Occipital lobe (tissue), 1 donor: ENCODE measurements at regions not wholly inside any gene's neighbourhood (a gene's known extent, or its start where the extent isn't known, plus 50 kb on each side); places are given as distances from the start of the nearest gene placed in this dataset.

Source experiments
- DNase-seq: peaks from one replicate; lab custom pipeline; 2025; lab: John Stamatoyannopoulos, UW

- no peak for DNase-seq
Measured at GRCh38 chr10:78314651-78315050, 281.0 kb downstream of the RPS24 start.

- no peak for DNase-seq
Measured at GRCh38 chr10:78316451-78316931, 282.8 kb downstream of the RPS24 start.

GRCh38 chr10:78318305-78318704 lies 284.6 kb downstream of the RPS24 start:
- DNase-seq: no peak

GRCh38 chr10:78319371-78319770 lies 285.7 kb downstream of the RPS24 start:
- DNase-seq: no peak

GRCh38 chr10:78319841-78320240 lies 286.2 kb downstream of the RPS24 start:
- no peak for DNase-seq

GRCh38 chr10:78320506-78320905 lies 286.8 kb downstream of the RPS24 start:
- no peak for DNase-seq

GRCh38 chr10:78321000-78321399 lies 287.3 kb downstream of the RPS24 start:
- no peak for DNase-seq

- DNase-seq: no peak
Measured at GRCh38 chr10:78321500-78321899, 287.8 kb downstream of the RPS24 start.

GRCh38 chr10:78326372-78326771 lies 292.7 kb downstream of the RPS24 start:
- no peak for DNase-seq

GRCh38 chr10:78327778-78328591 lies 294.3 kb downstream of the RPS24 start:
- DNase-seq: no peak

- DNase-seq: no peak
Measured at GRCh38 chr10:78328592-78329404, 295.1 kb downstream of the RPS24 start.

- DNase-seq: no peak
Measured at GRCh38 chr10:78330884-78331283, 297.2 kb downstream of the RPS24 start.

GRCh38 chr10:78331391-78331922 lies 297.8 kb downstream of the RPS24 start:
- DNase-seq: no peak

- DNase-seq: no peak
Measured at GRCh38 chr10:78332012-78332411, 298.3 kb downstream of the RPS24 start.

GRCh38 chr10:78332657-78333056 lies 299.0 kb downstream of the RPS24 start:
- DNase-seq: no peak

GRCh38 chr10:78333362-78334143 lies 299.9 kb downstream of the RPS24 start:
- DNase-seq: no peak

GRCh38 chr10:78335371-78335690 lies 301.7 kb downstream of the RPS24 start:
- DNase-seq: no peak

GRCh38 chr10:78335691-78336401 lies 302.2 kb downstream of the RPS24 start:
- no peak for DNase-seq

GRCh38 chr10:78336402-78336791 lies 302.7 kb downstream of the RPS24 start:
- no peak for DNase-seq

- no peak for DNase-seq
Measured at GRCh38 chr10:78337016-78337415, 303.4 kb downstream of the RPS24 start.
